Vagina (tissue), 2 donors: ENCODE measurements at regions not wholly inside any gene's neighbourhood (a gene's known extent, or its start where the extent isn't known, plus 50 kb on each side); places are given as distances from the start of the nearest gene placed in this dataset.

Source experiments
- DNase-seq, 2 donors: peaks; one replicate each; pipeline ENCODE4 v3.0.0-alpha.2; 2017; ENCODE audit errors: extremely low spot score in 2 of 2
- H3K27ac ChIP-seq: fragments of 200-600 bp; sonication (generic); one replicate; pipeline ENCODE4 v1.5.1; 2019
- H3K27me3 ChIP-seq: fragments of 200-600 bp; sonication (generic); one replicate; pipeline ENCODE4 v1.5.1; 2019
- H3K36me3 ChIP-seq, 2 donors: fragments of 200-600 bp; sonication (generic); one replicate each; pipeline ENCODE4 v1.5.1; 2017 to 2019
- H3K4me1 ChIP-seq: fragments of 200-600 bp; sonication (generic); one replicate; pipeline ENCODE4 v1.5.1; 2019
- H3K4me3 ChIP-seq, 2 donors: fragments of 200-600 bp; sonication (generic); 1 replicate in 1 of 2; 2 replicates in 1 of 2; pipeline ENCODE4 v1.5.1; 2016 to 2019
- H3K9me3 ChIP-seq: fragments of 200-600 bp; sonication (generic); one replicate; pipeline ENCODE4 v1.5.1; 2019
- CTCF ChIP-seq, 3 experiments: fragments of 450-650 bp in 2 of 3; fragments of 200-600 bp in 1 of 3; sonication (generic) in 1 of 3; IDR thresholded peaks; one replicate each; pipeline ENCODE4 v1.5.1; 2017 to 2019; ENCODE audit warnings: antibody characterized with exemption in 3 of 3, mild to moderate bottlenecking in 2 of 3, moderate library complexity in 2 of 3
- POLR2A ChIP-seq, 2 donors: fragments of 450-650 bp; IDR thresholded peaks; one replicate each; pipeline ENCODE4 v1.6.1; 2017; ENCODE audit warnings: antibody characterized with exemption in 2 of 2, mild to moderate bottlenecking in 2 of 2, moderate library complexity in 2 of 2
- POLR2AphosphoS5 ChIP-seq, 2 donors: sonication (generic); formaldehyde crosslinking; IDR thresholded peaks; one replicate each; pipeline ENCODE4 v1.9.0; 2017; ENCODE audit warnings: antibody characterized with exemption in 2 of 2, mild to moderate bottlenecking in 2 of 2, low read depth in 1 of 2; ENCODE audit not compliant: insufficient read depth in 1 of 2
- intact Hi-C: fragments of 100-400 bp; cut with DNase I; formaldehyde crosslinking; loops from one replicate; pipeline ENCODE4 v1.15.1; 2023

GRCh38 chr13:73741742-73742141 is 392.5 kb downstream of the KLF12 start:
- no peaks in the 10 kb centered on the region for H3K36me3 ChIP-seq

GRCh38 chr13:73741111-73741510 is 393.1 kb downstream of the KLF12 start:
- no peak overlapping the region for H3K4me3 ChIP-seq
- no peak overlapping the region for H3K27ac ChIP-seq
- DNase-seq: no peak
- no peaks in the 10 kb centered on the region for H3K4me1 ChIP-seq
- intact Hi-C loops: no loop called here
- TF ChIP-seq POLR2AphosphoS5 (IDR thresholded peaks at IDR 0.05; ENCODE audit: insufficient read depth in 1 of 2, low read depth in 1 of 2) (no peak), POLR2A (IDR thresholded peaks at IDR 0.05) (no peak), CTCF (IDR thresholded peaks at IDR 0.05) (no peak)
- no peaks in the 10 kb centered on the region for H3K9me3 ChIP-seq
- no peaks in the 10 kb centered on the region for H3K36me3 ChIP-seq
- H3K27me3 ChIP-seq: no peaks in the 10 kb centered on the region

More at GRCh38 chr13:73741742-73742141, 392.5 kb downstream of the KLF12 start:
- TF ChIP-seq CTCF (IDR thresholded peaks at IDR 0.05) (no peak), POLR2A (IDR thresholded peaks at IDR 0.05) (no peak), POLR2AphosphoS5 (IDR thresholded peaks at IDR 0.05; ENCODE audit: insufficient read depth in 1 of 2, low read depth in 1 of 2) (no peak)
- no peak overlapping the region for H3K4me3 ChIP-seq
- H3K9me3 ChIP-seq: no peaks in the 10 kb centered on the region
- no peak overlapping the region for H3K27ac ChIP-seq
- no peaks in the 10 kb centered on the region for H3K27me3 ChIP-seq
- intact Hi-C loops: no loop called here
- no peak for DNase-seq
- no peaks in the 10 kb centered on the region for H3K4me1 ChIP-seq

GRCh38 chr13:73740666-73741065 is 393.5 kb downstream of the KLF12 start:
- intact Hi-C loops: no loop called here
- no peak for TF ChIP-seq POLR2A (IDR thresholded peaks at IDR 0.05)
- TF ChIP-seq CTCF (IDR thresholded peaks at IDR 0.05): no peak
- no peak for TF ChIP-seq POLR2AphosphoS5 (IDR thresholded peaks at IDR 0.05; ENCODE audit: insufficient read depth in 1 of 2, low read depth in 1 of 2)
- no peak for DNase-seq
- Histone ChIP-seq H3K9me3 (no peaks in the 10 kb centered on the region), H3K4me1 (no peaks in the 10 kb centered on the region), H3K27ac (no peak overlapping the region), H3K27me3 (no peaks in the 10 kb centered on the region), H3K4me3 (no peak overlapping the region), H3K36me3 (no peaks in the 10 kb centered on the region)

GRCh38 chr13:73739394-73739793 is 394.8 kb downstream of the KLF12 start:
- H3K36me3 ChIP-seq: no peaks in the 10 kb centered on the region
- intact Hi-C loops: no loop called here
- no peaks in the 10 kb centered on the region for H3K4me1 ChIP-seq
- H3K4me3 ChIP-seq: no peak overlapping the region
- no peak for DNase-seq
- TF ChIP-seq POLR2A (IDR thresholded peaks at IDR 0.05) (no peak), CTCF (IDR thresholded peaks at IDR 0.05) (no peak), POLR2AphosphoS5 (IDR thresholded peaks at IDR 0.05; ENCODE audit: insufficient read depth in 1 of 2, low read depth in 1 of 2) (no peak)
- H3K27me3 ChIP-seq: no peaks in the 10 kb centered on the region
- no peak overlapping the region for H3K27ac ChIP-seq
- H3K9me3 ChIP-seq: no peaks in the 10 kb centered on the region

- H3K4me3 ChIP-seq: no peak overlapping the region
- H3K36me3 ChIP-seq: no peaks in the 10 kb centered on the region
- H3K4me1 ChIP-seq: no peaks in the 10 kb centered on the region
- intact Hi-C loops: no loop called here
- no peak overlapping the region for H3K27ac ChIP-seq
- no peaks in the 10 kb centered on the region for H3K27me3 ChIP-seq
- DNase-seq: no peak
- H3K9me3 ChIP-seq: no peaks in the 10 kb centered on the region
- TF ChIP-seq POLR2AphosphoS5 (IDR thresholded peaks at IDR 0.05; ENCODE audit: insufficient read depth in 1 of 2, low read depth in 1 of 2) (no peak), POLR2A (IDR thresholded peaks at IDR 0.05) (no peak), CTCF (IDR thresholded peaks at IDR 0.05) (no peak)
These were observed 395.6 kb downstream of the KLF12 start for GRCh38 chr13:73738626-73739025.
